B cell (primary cell): ENCODE measurements at regions not wholly inside any gene's neighbourhood (a gene's known extent, or its start where the extent isn't known, plus 50 kb on each side); places are given as distances from the start of the nearest gene placed in this dataset.
"Not testable (repeated sequence)": the region's sequence is repeated elsewhere in the genome, so short reads cannot be mapped to it uniquely, and the experiment has no call there.

ENCODE experiments used
- ATAC-seq: fragments of 200-7000 bp; cut with Tn5 transposase; one replicate; pipeline ENCODE4 v1.10.0; 2021; ENCODE audit warnings: low read depth, mild to moderate bottlenecking, moderate number of reproducible peaks, moderate library complexity
- CTCF ChIA-PET: fragments of 350-600 bp; sonication (Branson Sonifier 250); formaldehyde crosslinking; loops from one replicate; lab custom pipeline; 2021; ENCODE audit warnings: antibody characterized with exemption, inconsistent platforms; lab: Charles Lee
- POLR2A ChIA-PET: fragments of 350-600 bp; sonication (Branson Sonifier 250); formaldehyde crosslinking; loops from one replicate; lab custom pipeline; 2021; ENCODE audit warnings: antibody characterized with exemption; lab: Charles Lee
- DNase-seq: peaks from one replicate; pipeline ENCODE4 v3.0.0; 2013
- H2AFZ ChIP-seq: 2 replicates; pipeline ENCODE4 v1.6.1; 2012; ENCODE audit warnings: mild to moderate bottlenecking, low read depth, low read length; ENCODE audit not compliant: insufficient read depth, poor library complexity, severe bottlenecking
- H3K27ac ChIP-seq, 2 donors: 1 replicate in 1 of 2; 2 replicates in 1 of 2; pipeline ENCODE4 v1.5.1; 2012 to 2013; ENCODE audit warnings: low read length in 2 of 2, mild to moderate bottlenecking in 2 of 2, moderate library complexity in 1 of 2
- H3K27me3 ChIP-seq, 4 experiments: fragments of 200-600 bp in 1 of 4; sonication (generic) in 1 of 4; replicated peaks in 1 of 4; 1 replicate in 2 of 4; 2 replicates in 2 of 4; pipeline versions ENCODE4 v1.6.1 to v1.7.0; 2013 to 2016; ENCODE audit warnings: low read length in 3 of 4, mild to moderate bottlenecking in 2 of 4, mixed read lengths in 1 of 4, moderate library complexity in 1 of 4; ENCODE audit not compliant: insufficient read depth in 4 of 4, control insufficient read depth in 3 of 4; ENCODE audit errors: control extremely low read depth in 1 of 4
- H3K36me3 ChIP-seq, 2 experiments: replicated peaks in 1 of 2; 1 replicate in 1 of 2; 2 replicates in 1 of 2; pipeline versions ENCODE4 v1.6.1 to v1.7.1; 2013; ENCODE audit warnings: low read length in 1 of 2; ENCODE audit not compliant: insufficient read depth in 2 of 2, control insufficient read depth in 1 of 2; ENCODE audit errors: control extremely low read depth in 1 of 2, extremely low read depth in 1 of 2
- H3K4me1 ChIP-seq, 2 donors: fragments of 200-600 bp in 1 of 2; sonication (generic) in 1 of 2; 1 replicate in 1 of 2; 2 replicates in 1 of 2; pipeline versions ENCODE4 v1.5.1 to v1.6.1; 2013 to 2017; ENCODE audit warnings: low read length in 2 of 2; ENCODE audit not compliant: control insufficient read depth in 2 of 2, insufficient read depth in 2 of 2
- H3K4me2 ChIP-seq: replicated peaks from 2 replicates; pipeline ENCODE3; 2012; ENCODE audit warnings: mild to moderate bottlenecking, low read depth, low read length; ENCODE audit not compliant: poor library complexity, severe bottlenecking
- H3K4me3 ChIP-seq, 5 experiments: fragments of 200-600 bp in 1 of 5; sonication (generic) in 1 of 5; 1 replicate in 3 of 5; 2 replicates in 2 of 5; pipeline versions ENCODE4 v1.5.1 to v1.7.0; 2011 to 2016; ENCODE audit warnings: low read length in 4 of 5, mild to moderate bottlenecking in 4 of 5, low read depth in 2 of 5, control low read depth in 1 of 5, moderate library complexity in 1 of 5; ENCODE audit not compliant: insufficient read depth in 1 of 5; ENCODE audit errors: control extremely low read depth in 1 of 5, extremely low read depth in 1 of 5
- H3K79me2 ChIP-seq: fragments of 200-600 bp; sonication (generic); one replicate; pipeline ENCODE4 v1.6.0; 2016; ENCODE audit warnings: low read length; ENCODE audit not compliant: control insufficient read depth, insufficient read depth
- H3K9ac ChIP-seq: fragments of 200-600 bp; sonication (generic); 2 replicates; pipeline ENCODE4 v1.6.1; 2017; ENCODE audit warnings: mild to moderate bottlenecking, low read length, moderate library complexity
- H3K9me3 ChIP-seq, 3 donors: one replicate each; pipeline versions ENCODE4 v1.6.1 to v1.7.1; 2013; ENCODE audit warnings: low read length in 2 of 3; ENCODE audit not compliant: control insufficient read depth in 2 of 3, insufficient read depth in 1 of 3; ENCODE audit errors: control extremely low read depth in 1 of 3
- H4K20me1 ChIP-seq: 2 replicates; pipeline ENCODE4 v1.6.0; 2012; ENCODE audit warnings: mild to moderate bottlenecking, low read length; ENCODE audit not compliant: insufficient read depth, control insufficient read depth, poor library complexity, severe bottlenecking
- H3K27ac Mint-ChIP-seq: one replicate; pipeline ENCODE4 v1.8.0; 2021; ENCODE audit warnings: mixed read lengths
- H3K27me3 Mint-ChIP-seq: one replicate; pipeline ENCODE4 v1.8.0; 2021; ENCODE audit warnings: mixed read lengths
- H3K4me1 Mint-ChIP-seq: one replicate; pipeline ENCODE4 v1.8.0; 2021; ENCODE audit warnings: mixed read lengths
- H3K4me3 Mint-ChIP-seq: one replicate; pipeline ENCODE4 v1.8.0; 2021; ENCODE audit warnings: mixed read lengths
- H3K9me3 Mint-ChIP-seq: one replicate; pipeline ENCODE4 v1.8.0; 2022; ENCODE audit warnings: mixed read lengths; ENCODE audit not compliant: insufficient read depth
- WGBS: methylation state at CpG from one replicate; pipeline ENCODE4 v1.1.5; 2013; ENCODE audit warnings: missing lambda C conversion rate; ENCODE audit not compliant: insufficient coverage; 5-methylcytosine and 5-hydroxymethylcytosine counted together
- intact Hi-C: fragments of 100-400 bp; cut with micrococcal nuclease; formaldehyde crosslinking; loops from one replicate; pipeline ENCODE4 v1.10.0; 2022

DNA sequence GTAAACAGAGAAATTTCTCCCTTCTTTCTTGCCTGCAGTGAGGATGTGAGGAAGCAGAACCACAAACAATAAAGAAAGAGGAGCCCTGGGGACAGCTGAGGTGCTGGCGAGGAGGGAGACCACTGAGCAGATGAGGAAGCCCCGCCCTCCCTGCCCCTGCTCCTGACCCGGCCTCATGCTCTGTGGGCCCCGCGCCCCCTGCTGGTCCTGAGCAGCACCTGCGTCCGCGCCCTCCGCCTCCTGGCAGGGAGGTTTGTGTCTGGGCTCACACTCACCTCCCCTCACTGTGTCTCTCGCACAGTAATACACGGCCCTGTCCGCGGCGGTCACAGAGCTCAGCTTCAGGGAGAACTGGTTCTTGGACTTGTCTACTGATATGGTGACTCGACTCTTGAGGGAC is 104.4 kb downstream of the OR4M2 start:
- H4K20me1 ChIP-seq, H3K4me3 ChIP-seq, POLR2A ChIA-PET, intact Hi-C loops, H3K79me2 ChIP-seq, H3K4me1 Mint-ChIP-seq, H3K4me2 ChIP-seq, H3K36me3 ChIP-seq, H3K27ac ChIP-seq, H3K9me3 Mint-ChIP-seq, H3K27ac Mint-ChIP-seq, H3K27me3 ChIP-seq, H2AFZ ChIP-seq, H3K27me3 Mint-ChIP-seq, H3K4me1 ChIP-seq, CTCF ChIA-PET, H3K4me3 Mint-ChIP-seq, H3K9me3 ChIP-seq, DNase-seq, H3K9ac ChIP-seq: not testable (repeated sequence)
- peak; percentile 47 for ATAC-seq
- WGBS: no CpG with 5 or more reads among the region's 15 CpGs

GRCh38 chr15:22186846-22187532 is 106.7 kb downstream of the OR4M2 start:
- H3K9me3 Mint-ChIP-seq, DNase-seq, H4K20me1 ChIP-seq, H3K27ac Mint-ChIP-seq, H3K4me1 ChIP-seq, H3K27ac ChIP-seq, intact Hi-C loops, H3K4me1 Mint-ChIP-seq, H3K4me3 Mint-ChIP-seq, H3K9me3 ChIP-seq, CTCF ChIA-PET, H3K4me2 ChIP-seq, H3K36me3 ChIP-seq, H2AFZ ChIP-seq, ATAC-seq, H3K9ac ChIP-seq, H3K4me3 ChIP-seq, H3K27me3 ChIP-seq, H3K79me2 ChIP-seq, POLR2A ChIA-PET, H3K27me3 Mint-ChIP-seq: not testable (repeated sequence)
- no CpG with 5 or more reads among the region's 9 CpGs for WGBS

DNA sequence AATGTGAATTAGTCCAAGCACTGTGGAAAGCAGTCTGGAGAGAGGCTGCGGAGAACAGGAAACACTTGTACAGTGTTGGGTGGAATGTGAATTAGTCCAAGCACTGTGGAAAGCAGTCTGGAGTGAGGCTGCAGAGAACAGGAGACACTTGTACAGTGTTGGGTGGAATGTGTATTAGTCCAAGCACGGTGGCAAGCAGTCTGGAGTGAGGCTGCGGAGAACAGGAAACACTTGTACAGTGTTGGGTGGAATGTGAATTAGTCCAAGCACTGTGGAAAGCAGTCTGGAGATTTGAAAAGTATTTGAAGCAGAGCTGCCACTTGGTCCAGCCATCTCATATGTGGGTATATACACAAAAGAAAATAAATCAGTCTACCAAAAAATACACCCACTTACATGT is 111.5 kb downstream of the OR4M2 start:
- H3K4me1 Mint-ChIP-seq, DNase-seq, H3K79me2 ChIP-seq, H3K9ac ChIP-seq, H3K36me3 ChIP-seq, H3K27ac Mint-ChIP-seq, H3K27ac ChIP-seq, POLR2A ChIA-PET, H2AFZ ChIP-seq, H3K4me3 Mint-ChIP-seq, H3K27me3 Mint-ChIP-seq, CTCF ChIA-PET, H4K20me1 ChIP-seq, ATAC-seq, H3K4me2 ChIP-seq, H3K9me3 Mint-ChIP-seq, H3K4me1 ChIP-seq, H3K4me3 ChIP-seq, H3K9me3 ChIP-seq, intact Hi-C loops, H3K27me3 ChIP-seq: not testable (repeated sequence)
- WGBS: no CpG with 5 or more reads among the region's 3 CpGs

GRCh38 chr15:22194739-22195617 is 114.7 kb downstream of the OR4M2 start:
- H3K27me3 Mint-ChIP-seq, H3K4me1 ChIP-seq, H3K4me1 Mint-ChIP-seq, H3K4me2 ChIP-seq, H3K79me2 ChIP-seq, H3K36me3 ChIP-seq, H3K9ac ChIP-seq, H4K20me1 ChIP-seq, H3K27ac ChIP-seq, DNase-seq, H3K9me3 ChIP-seq, POLR2A ChIA-PET, intact Hi-C loops, H2AFZ ChIP-seq, H3K4me3 Mint-ChIP-seq, H3K4me3 ChIP-seq, CTCF ChIA-PET, H3K27ac Mint-ChIP-seq, H3K27me3 ChIP-seq, H3K9me3 Mint-ChIP-seq, ATAC-seq: not testable (repeated sequence)
- no CpG with 5 or more reads among the region's 7 CpGs for WGBS
